VCaP (cell line): ENCODE measurements at regions not wholly inside any gene's neighbourhood (a gene's known extent, or its start where the extent isn't known, plus 50 kb on each side); places are given as distances from the start of the nearest gene placed in this dataset.

Experiments
- H3K27ac ChIP-seq: fragments of 450-650 bp; 2 replicates; pipeline ENCODE4 v1.5.1; 2017
- CTCF ChIP-seq: fragments of 450-650 bp; conservative IDR thresholded peaks from 2 replicates; pipeline ENCODE4 v1.5.1; 2017; ENCODE audit warnings: mild to moderate bottlenecking, moderate library complexity

GRCh38 chr9:105828171-105828570, 133.8 kb downstream of the TMEM38B start:
- TF ChIP-seq CTCF, result no peak
- no peak overlapping the region for H3K27ac ChIP-seq

- H3K27ac ChIP-seq, result no peak overlapping the region
- no peak for TF ChIP-seq CTCF
Measured at GRCh38 chr9:105828596-105829213, 134.4 kb downstream of the TMEM38B start.

GRCh38 chr9:105830461-105830860, 136.1 kb downstream of the TMEM38B start:
- no peak for TF ChIP-seq CTCF
- H3K27ac ChIP-seq, result no peak overlapping the region

GRCh38 chr9:105832096-105832710, 137.9 kb downstream of the TMEM38B start:
- TF ChIP-seq CTCF, result no peak
- no peak overlapping the region for H3K27ac ChIP-seq

- H3K27ac ChIP-seq, result peak overlapping the region; percentile 56; the same call in 1 of the 2 replicates
- no peak for TF ChIP-seq CTCF
Measured at GRCh38 chr9:105833271-105833975, 139.1 kb downstream of the TMEM38B start.

GRCh38 chr9:105834404-105834803, 140.1 kb downstream of the TMEM38B start:
- no peak for TF ChIP-seq CTCF
- peak overlapping the region; percentile 56 for H3K27ac ChIP-seq

GRCh38 chr9:105835721-105836120, 141.4 kb downstream of the TMEM38B start:
- no peak for TF ChIP-seq CTCF
- peak overlapping the region; percentile 56; the same call in 1 of the 2 replicates for H3K27ac ChIP-seq
